Activated CD4-positive, alpha-beta T cell treated with anti-CD3 and anti-CD28 coated beads, Interleukin-2, amount 10 ng/mL, durations not matched to agents 7 days and 5 days (primary cell): ENCODE measurements at regions not wholly inside any gene's neighbourhood (a gene's known extent, or its start where the extent isn't known, plus 50 kb on each side); places are given as distances from the start of the nearest gene placed in this dataset.

Experiments used
- CTCF ChIA-PET: fragments of 350-600 bp; sonication (Branson Sonifier 250); formaldehyde crosslinking; loops from one replicate; lab custom pipeline; 2021; ENCODE audit warnings: antibody characterized with exemption; lab: Charles Lee
- POLR2A ChIA-PET: fragments of 350-600 bp; sonication (Branson Sonifier 250); formaldehyde crosslinking; loops from one replicate; lab custom pipeline; 2021; ENCODE audit warnings: antibody characterized with exemption; lab: Charles Lee
- DNase-seq: peaks from one replicate; pipeline ENCODE4 v3.0.0-alpha.2; 2020
- H3K27ac Mint-ChIP-seq: one replicate; pipeline ENCODE4 v1.8.0; 2021; ENCODE audit warnings: mild to moderate bottlenecking, moderate library complexity, mixed read lengths
- H3K27me3 Mint-ChIP-seq: one replicate; pipeline ENCODE4 v1.8.0; 2021; ENCODE audit warnings: mixed read lengths
- H3K36me3 Mint-ChIP-seq: one replicate; pipeline ENCODE4 v1.8.0; 2021; ENCODE audit warnings: low read depth, mixed read lengths
- H3K4me1 Mint-ChIP-seq: one replicate; pipeline ENCODE4 v1.8.0; 2021; ENCODE audit warnings: mixed read lengths
- H3K4me3 Mint-ChIP-seq: one replicate; pipeline ENCODE4 v1.8.0; 2021; ENCODE audit warnings: mild to moderate bottlenecking, moderate library complexity, mixed read lengths
- H3K9me3 Mint-ChIP-seq: one replicate; pipeline ENCODE4 v1.8.0; 2021; ENCODE audit warnings: mixed read lengths

DNA sequence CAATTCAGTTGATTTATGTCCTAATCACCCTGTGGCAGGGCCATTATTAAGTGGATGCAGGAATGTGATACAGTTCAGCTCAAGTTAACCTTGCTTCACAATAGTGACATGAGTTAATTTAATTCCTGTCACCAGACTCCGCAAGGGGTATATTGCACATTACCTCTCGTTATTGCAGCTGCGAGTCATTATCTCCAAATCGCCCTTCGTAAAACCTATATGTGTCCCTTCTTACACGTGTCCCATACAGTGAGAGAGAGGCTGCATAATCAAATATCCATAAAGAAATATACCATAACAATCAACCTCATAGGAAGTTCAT is 369.9 kb upstream of the ANXA10 start:
- DNase-seq: no peak
- H3K27me3 Mint-ChIP-seq: no peaks in the 10 kb centered on the region
- CTCF ChIA-PET: no interaction called here
- POLR2A ChIA-PET: no interaction called here
- H3K9me3 Mint-ChIP-seq: no peaks in the 10 kb centered on the region
- no peaks in the 10 kb centered on the region for H3K36me3 Mint-ChIP-seq
- H3K27ac Mint-ChIP-seq: no peak overlapping the region
- no peaks in the 10 kb centered on the region for H3K4me1 Mint-ChIP-seq
- no peak overlapping the region for H3K4me3 Mint-ChIP-seq

DNA sequence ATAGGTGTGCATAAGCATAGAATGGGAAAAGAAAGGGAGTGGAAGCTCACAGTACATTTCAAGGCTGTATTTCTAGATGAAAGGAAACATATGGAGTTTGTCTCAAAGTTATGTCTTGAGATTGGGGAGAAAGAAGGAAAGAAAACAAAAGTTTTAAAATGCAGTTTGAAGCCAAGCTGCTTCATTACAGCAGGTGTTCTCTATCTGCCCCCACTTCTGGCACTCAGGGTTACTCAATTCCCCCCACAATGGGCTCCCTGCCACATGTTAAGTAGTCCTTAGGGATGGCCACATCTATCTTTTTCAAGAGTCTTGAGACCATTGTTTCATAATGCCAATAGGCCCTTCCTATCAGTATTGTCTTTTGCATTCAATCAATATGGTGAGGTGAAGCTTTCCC is 367.4 kb upstream of the ANXA10 start:
- no peak for DNase-seq
- no peak overlapping the region for H3K27ac Mint-ChIP-seq
- CTCF ChIA-PET: no interaction called here
- POLR2A ChIA-PET: no interaction called here
- no peaks in the 10 kb centered on the region for H3K36me3 Mint-ChIP-seq
- H3K4me3 Mint-ChIP-seq: no peak overlapping the region
- H3K4me1 Mint-ChIP-seq: no peaks in the 10 kb centered on the region
- H3K9me3 Mint-ChIP-seq: no peaks in the 10 kb centered on the region
- H3K27me3 Mint-ChIP-seq: no peaks in the 10 kb centered on the region

DNA sequence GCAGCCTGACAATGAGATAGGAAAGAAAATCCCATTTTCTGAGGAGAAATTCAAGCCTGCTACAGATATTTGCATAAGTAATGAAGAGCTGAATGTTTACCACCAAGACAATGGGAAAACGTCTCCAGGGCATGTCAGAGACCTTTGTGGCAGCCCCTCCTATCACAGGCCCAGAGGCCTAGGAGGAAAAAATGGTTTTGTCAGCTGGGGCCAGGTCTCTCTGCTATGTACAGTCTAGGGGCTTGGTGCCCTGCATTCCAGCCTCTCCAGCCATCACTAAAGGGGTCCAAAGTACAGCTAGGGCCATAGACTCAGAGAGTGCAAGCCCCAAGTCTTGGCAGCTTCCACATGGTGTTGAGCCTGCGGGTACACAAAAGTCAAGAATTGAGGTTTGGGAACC is 361.6 kb upstream of the ANXA10 start:
- Mint-ChIP-seq H3K4me1 (no peaks in the 10 kb centered on the region), H3K36me3 (no peaks in the 10 kb centered on the region), H3K27ac (no peak overlapping the region), H3K27me3 (no peaks in the 10 kb centered on the region), H3K4me3 (no peak overlapping the region), H3K9me3 (peaks cover 24% of the 10 kb centered on the region)
- no peak for DNase-seq
- CTCF ChIA-PET: no interaction called here
- POLR2A ChIA-PET: no interaction called here

DNA sequence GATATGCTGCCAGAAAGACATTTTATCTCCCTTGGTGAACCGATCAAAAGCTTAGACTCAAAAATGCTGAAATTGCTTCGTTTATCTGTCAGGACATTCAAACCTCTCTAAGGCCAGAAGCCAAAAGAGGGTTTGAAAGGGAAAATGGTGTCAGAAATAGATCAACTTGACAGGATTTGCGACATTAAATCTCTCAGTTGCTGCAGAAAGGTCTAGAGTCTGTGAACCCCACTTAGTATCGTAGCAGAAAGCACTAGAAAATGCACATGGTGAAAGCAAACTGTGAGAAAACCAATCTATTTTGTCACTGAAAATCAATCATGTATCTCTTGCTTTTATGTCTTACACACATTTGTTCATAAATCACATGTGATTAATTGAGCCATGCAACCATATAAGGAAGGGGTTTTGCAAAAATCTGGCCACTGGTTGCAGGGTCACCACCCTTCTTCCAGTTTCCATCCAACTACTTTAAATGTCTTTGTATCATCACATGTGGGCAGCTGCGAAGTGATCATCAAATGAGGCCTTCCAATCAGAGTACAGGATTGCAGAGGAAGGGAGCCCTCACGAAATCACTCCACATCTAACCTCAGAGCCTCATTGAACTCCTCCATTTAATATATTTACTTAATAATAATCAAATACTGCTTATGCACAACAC is 347.2 kb upstream of the ANXA10 start:
- Mint-ChIP-seq H3K27me3 (no peaks in the 10 kb centered on the region), H3K36me3 (no peaks in the 10 kb centered on the region), H3K9me3 (peaks cover 4% of the 10 kb centered on the region), H3K4me1 (no peaks in the 10 kb centered on the region), H3K4me3 (no peak overlapping the region), H3K27ac (no peak overlapping the region)
- POLR2A ChIA-PET: no interaction called here
- CTCF ChIA-PET: no interaction called here
- DNase-seq: no peak

DNA sequence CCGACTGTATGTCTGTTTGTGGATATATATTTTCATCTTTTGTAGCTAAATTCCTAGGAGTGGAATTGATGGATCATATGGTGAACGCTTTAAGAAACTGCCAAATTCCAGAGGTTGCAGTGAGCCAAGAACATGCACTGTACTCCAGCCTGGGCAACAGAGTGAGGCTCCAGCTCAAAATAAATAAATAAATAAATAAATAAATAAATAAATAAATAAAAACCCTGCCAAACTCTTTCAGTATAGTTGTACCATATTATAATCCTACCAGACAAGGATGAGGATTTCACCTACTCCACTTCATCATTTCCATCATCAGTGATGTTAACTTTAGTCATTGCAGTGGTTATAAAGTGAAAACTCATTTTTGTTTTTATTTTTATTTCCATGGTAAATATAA is 325.1 kb upstream of the ANXA10 start:
- CTCF ChIA-PET: no interaction called here
- H3K9me3 Mint-ChIP-seq: peaks cover 11% of the 10 kb centered on the region
- no peaks in the 10 kb centered on the region for H3K27me3 Mint-ChIP-seq
- H3K36me3 Mint-ChIP-seq: no peaks in the 10 kb centered on the region
- H3K4me1 Mint-ChIP-seq: no peaks in the 10 kb centered on the region
- no peak overlapping the region for H3K27ac Mint-ChIP-seq
- no peak overlapping the region for H3K4me3 Mint-ChIP-seq
- DNase-seq: no peak
- POLR2A ChIA-PET: no interaction called here

DNA sequence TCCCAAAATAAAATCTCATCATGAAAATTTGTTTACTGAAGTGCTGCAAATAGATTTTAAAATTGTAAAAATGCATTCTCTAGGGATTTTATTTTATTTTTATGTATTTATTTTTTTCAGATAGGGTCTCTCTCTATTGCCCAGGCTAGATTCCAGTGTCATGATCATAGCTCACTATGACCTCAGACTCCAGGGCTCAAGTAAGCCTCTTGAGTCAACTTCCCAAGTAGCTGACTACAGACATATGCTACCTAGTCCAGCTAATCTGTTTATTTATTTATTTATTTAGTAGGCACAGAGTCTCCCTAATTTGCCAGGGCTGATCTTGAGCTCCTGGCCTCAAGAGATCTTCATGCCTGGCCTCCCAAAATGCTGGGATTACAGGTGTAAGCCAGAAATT is 317.7 kb upstream of the ANXA10 start:
- POLR2A ChIA-PET: no interaction called here
- no peak for DNase-seq
- Mint-ChIP-seq H3K4me3 (no peak overlapping the region), H3K36me3 (no peaks in the 10 kb centered on the region), H3K27ac (no peak overlapping the region), H3K4me1 (no peaks in the 10 kb centered on the region), H3K27me3 (no peaks in the 10 kb centered on the region), H3K9me3 (peaks cover 7% of the 10 kb centered on the region)
- CTCF ChIA-PET: no interaction called here

DNA sequence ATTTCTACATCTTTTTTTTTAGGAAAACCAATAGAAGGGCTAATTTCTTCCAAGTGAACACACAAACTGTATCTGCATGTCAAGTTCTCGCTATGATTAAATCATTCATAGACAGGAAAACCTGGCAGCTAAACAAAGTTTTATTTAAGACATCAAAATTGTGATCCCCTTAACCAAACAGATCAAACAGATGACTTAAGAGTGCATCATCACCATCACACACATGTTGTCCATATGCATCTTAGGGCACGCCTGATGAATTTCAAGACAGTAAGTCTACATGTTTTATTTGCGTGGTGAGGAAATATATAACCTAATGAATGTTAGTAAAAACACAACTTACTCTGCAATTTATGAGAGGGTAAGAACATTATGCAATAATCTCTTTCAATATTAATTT is 317.0 kb upstream of the ANXA10 start:
- no peak overlapping the region for H3K4me3 Mint-ChIP-seq

DNA sequence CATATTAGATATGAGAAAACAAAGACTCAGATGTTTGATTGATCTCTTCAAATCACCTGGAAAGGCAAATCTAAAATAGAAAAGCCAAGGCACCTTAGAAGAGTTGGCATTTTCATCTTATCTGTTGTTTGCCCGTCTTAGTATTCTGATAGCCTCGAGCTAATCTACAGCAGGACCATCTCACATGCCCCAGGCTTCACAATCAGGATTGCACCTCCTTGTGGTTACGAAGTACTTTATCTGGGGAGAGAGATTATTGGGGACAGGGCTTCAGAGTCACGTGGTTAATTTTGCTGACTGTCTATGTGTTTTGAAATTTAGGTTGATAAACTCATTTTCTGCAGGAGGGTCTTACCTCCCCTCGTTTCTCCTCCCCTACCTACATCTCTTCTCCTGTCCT is 313.1 kb upstream of the ANXA10 start:
- Mint-ChIP-seq H3K27me3 (no peaks in the 10 kb centered on the region), H3K4me3 (no peak overlapping the region), H3K36me3 (no peaks in the 10 kb centered on the region), H3K27ac (no peak overlapping the region), H3K4me1 (no peaks in the 10 kb centered on the region), H3K9me3 (peaks cover 3% of the 10 kb centered on the region)
- ChIA-PET POLR2A (no interaction called here), CTCF (no interaction called here)
- DNase-seq: no peak

More for the DNA sequence above, 317.0 kb upstream of the ANXA10 start:
- Mint-ChIP-seq H3K36me3 (no peaks in the 10 kb centered on the region), H3K27ac (no peak overlapping the region), H3K4me1 (no peaks in the 10 kb centered on the region), H3K27me3 (no peaks in the 10 kb centered on the region), H3K9me3 (peaks cover 3% of the 10 kb centered on the region)
- ChIA-PET CTCF (no interaction called here), POLR2A (no interaction called here)
- no peak for DNase-seq

DNA sequence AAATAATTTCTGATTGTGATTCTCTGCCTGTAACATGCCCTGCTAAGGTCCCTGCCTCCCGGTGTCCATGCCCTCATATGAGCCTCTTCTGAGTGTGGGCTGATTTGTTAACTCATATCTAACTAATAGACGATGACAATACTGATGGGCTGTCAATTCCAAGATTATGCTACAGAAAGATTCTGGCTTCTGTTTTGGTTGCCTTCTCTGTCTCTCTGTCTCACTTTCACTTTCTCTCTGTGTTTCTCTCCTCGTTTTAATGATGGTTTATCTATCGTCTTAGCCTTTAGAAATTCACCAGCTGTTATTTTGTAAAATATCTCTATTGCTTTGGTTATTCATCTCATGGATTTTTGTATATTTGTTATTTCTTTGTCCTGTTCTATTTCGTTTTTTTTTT is 312.5 kb upstream of the ANXA10 start:
- Mint-ChIP-seq H3K4me1 (no peaks in the 10 kb centered on the region), H3K27ac (no peak overlapping the region), H3K4me3 (no peak overlapping the region), H3K27me3 (no peaks in the 10 kb centered on the region), H3K9me3 (peaks cover 3% of the 10 kb centered on the region), H3K36me3 (no peaks in the 10 kb centered on the region)
- no peak for DNase-seq
- CTCF ChIA-PET: no interaction called here
- POLR2A ChIA-PET: no interaction called here

DNA sequence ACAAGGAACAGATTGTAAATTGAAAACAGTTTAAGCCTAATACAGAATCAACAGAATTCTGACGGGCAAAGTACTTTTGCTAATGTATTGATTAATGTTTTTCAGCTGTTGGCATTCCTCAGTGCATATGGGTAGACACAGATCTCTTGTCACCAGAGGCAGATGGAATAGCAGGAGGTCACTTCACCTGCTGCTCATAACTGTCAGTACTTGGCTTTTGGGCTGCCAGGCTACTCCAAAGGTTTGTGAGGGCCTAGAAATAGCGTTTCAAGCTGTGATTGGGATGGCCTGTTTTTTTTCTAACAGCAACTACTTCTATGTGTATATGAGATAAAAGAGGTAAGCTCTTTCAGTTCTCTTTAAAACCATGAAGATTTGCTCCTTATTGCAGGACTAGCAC is 307.5 kb upstream of the ANXA10 start:
- CTCF ChIA-PET: interaction anchor here (0.9 kb wide), 1 partner anchor 927 kb away, joined by 3 read pairs; no protein-coding TSS in a partner anchor
- Mint-ChIP-seq H3K4me1 (no peaks in the 10 kb centered on the region), H3K27ac (no peak overlapping the region), H3K9me3 (no peaks in the 10 kb centered on the region), H3K36me3 (no peaks in the 10 kb centered on the region), H3K4me3 (no peak overlapping the region), H3K27me3 (no peaks in the 10 kb centered on the region)
- POLR2A ChIA-PET: interaction anchor here (0.7 kb wide), 1 partner anchor 373 kb away, joined by 3 read pairs; no protein-coding TSS in a partner anchor
- DNase-seq: no peak

DNA sequence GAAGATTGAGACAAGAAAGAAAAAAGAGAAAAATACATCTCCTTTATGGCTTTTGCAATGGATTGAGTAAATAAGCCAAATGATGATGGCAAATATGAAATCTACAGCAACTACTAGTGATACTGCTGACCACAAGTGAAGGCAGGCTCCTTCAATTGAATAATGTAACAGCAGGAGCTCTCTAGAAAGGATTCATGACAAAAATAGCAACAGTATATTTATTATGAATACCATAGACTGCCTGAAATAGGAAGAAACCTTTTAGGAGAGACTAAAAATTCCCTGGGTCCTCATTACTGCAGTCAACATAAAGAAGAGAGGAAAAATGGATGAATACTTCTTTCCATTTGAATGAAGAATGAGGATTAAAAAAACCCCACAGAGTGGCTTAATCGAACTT is 306.8 kb upstream of the ANXA10 start:
- Mint-ChIP-seq H3K4me3 (no peak overlapping the region), H3K27me3 (no peaks in the 10 kb centered on the region), H3K27ac (no peak overlapping the region), H3K36me3 (no peaks in the 10 kb centered on the region), H3K9me3 (no peaks in the 10 kb centered on the region), H3K4me1 (no peaks in the 10 kb centered on the region)
- POLR2A ChIA-PET: interaction anchor here (0.7 kb wide), 1 partner anchor 373 kb away, joined by 3 read pairs; no protein-coding TSS in a partner anchor
- CTCF ChIA-PET: interaction anchor here (0.9 kb wide), 1 partner anchor 926 kb away, joined by 3 read pairs; no protein-coding TSS in a partner anchor
- DNase-seq: no peak

DNA sequence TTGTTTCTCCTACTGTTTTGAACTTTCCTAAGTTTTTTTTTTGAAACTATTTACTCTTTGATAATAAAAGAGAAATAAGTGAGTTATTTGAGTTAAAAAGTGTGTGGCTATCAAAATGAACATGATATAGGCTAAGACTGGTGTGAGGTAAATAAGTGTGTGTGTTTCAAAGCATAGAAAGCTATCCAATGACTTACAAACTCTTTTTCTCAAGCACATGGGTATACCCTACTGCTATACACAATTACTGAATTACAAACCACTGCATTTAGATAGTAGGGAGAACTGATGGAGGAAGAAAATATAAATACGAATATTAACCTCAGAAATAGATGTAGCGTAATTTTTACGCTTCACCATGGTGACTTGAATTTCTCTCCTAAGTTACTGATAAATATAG is 305.8 kb upstream of the ANXA10 start:
- CTCF ChIA-PET: no interaction called here
- Mint-ChIP-seq H3K4me1 (no peaks in the 10 kb centered on the region), H3K27me3 (no peaks in the 10 kb centered on the region), H3K27ac (no peak overlapping the region), H3K4me3 (no peak overlapping the region), H3K9me3 (no peaks in the 10 kb centered on the region), H3K36me3 (no peaks in the 10 kb centered on the region)
- POLR2A ChIA-PET: no interaction called here
- DNase-seq: no peak

DNA sequence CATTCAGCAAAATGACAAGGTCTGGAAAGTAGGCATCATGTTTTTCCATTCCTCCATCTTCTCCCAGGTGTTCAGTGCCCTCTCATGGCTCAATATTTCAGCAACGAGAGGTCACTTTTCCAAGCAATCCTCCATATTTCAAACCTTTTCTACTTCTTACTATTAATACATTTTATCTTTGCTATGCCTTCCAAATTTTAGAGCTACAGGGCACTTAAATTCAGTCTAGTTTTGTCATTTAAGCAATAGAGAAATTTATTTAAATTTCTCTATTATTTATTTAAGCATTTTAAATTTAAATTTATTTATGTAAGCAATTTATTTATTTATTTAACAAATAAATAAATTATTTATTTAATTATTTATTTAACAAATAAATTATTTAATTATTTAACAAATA is 305.1 kb upstream of the ANXA10 start:
- H3K27ac Mint-ChIP-seq: no peak overlapping the region
- POLR2A ChIA-PET: no interaction called here
- no peaks in the 10 kb centered on the region for H3K4me1 Mint-ChIP-seq
- CTCF ChIA-PET: no interaction called here
- H3K4me3 Mint-ChIP-seq: no peak overlapping the region
- H3K27me3 Mint-ChIP-seq: no peaks in the 10 kb centered on the region
- no peaks in the 10 kb centered on the region for H3K9me3 Mint-ChIP-seq
- no peaks in the 10 kb centered on the region for H3K36me3 Mint-ChIP-seq
- no peak for DNase-seq

DNA sequence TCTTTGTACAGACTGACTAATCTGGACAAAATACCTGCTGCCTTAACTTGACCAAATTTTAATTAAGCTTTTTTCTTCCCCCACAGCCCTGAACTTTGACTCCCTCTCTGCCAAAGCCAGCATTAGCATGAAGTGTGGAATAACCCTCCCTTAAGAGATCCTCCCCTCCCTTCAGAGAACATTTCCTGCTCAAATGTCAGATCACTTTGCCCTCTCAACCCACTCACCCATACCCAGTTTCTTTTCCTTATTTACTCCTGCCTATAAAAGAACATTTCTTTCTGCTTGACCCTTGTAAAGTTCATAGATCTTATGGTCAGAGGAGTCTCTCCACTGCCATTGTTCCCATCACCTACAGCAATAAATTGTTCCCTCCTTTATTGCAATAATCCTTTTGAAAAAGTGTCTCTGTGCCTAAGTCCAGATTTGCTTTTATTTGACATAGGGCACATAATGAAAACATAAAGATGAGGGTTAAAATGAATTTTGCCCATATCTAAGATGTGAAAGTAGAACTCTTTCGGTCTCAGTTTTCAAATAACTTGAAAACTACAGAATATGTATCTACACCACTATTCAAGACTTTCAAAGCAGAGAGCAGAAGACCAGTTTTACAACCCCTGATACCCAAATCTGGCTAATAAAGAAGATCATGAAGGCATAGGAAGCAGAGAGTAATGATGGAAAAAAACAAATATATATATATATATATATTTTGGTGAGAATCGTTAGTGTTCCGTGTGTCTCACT is 289.7 kb upstream of the ANXA10 start:
- no peak overlapping the region for H3K27ac Mint-ChIP-seq
- H3K4me1 Mint-ChIP-seq: no peaks in the 10 kb centered on the region
- no peaks in the 10 kb centered on the region for H3K9me3 Mint-ChIP-seq
- no peaks in the 10 kb centered on the region for H3K27me3 Mint-ChIP-seq
- no peak overlapping the region for H3K4me3 Mint-ChIP-seq
- ChIA-PET POLR2A (no interaction called here), CTCF (no interaction called here)
- DNase-seq: no peak
- H3K36me3 Mint-ChIP-seq: no peaks in the 10 kb centered on the region
